ENCODE measurements at regions not wholly inside any gene's neighbourhood (a gene's known extent, or its start where the extent isn't known, plus 50 kb on each side); places are given as distances from the start of the nearest gene placed in this dataset.

- no peak overlapping the region for H3K4me3 ChIP-seq (ENCODE audit: insufficient read depth, low read depth, low read length)
- H3K27me3 ChIP-seq (ENCODE audit: control insufficient read depth, insufficient read depth, low read length): no peaks in the 10 kb centered on the region
- no peaks in the 10 kb centered on the region for H3K36me3 ChIP-seq (replicated peaks; ENCODE audit: control insufficient read depth, insufficient read depth, low read length)
- no peak for DNase-seq
Measured at GRCh38 chr16:82459580-82460256, 167.1 kb upstream of the CDH13 start.

GRCh38 chr16:82456683-82457082 lies 170.1 kb upstream of the CDH13 start:
- Histone ChIP-seq H3K36me3 (replicated peaks; ENCODE audit: control insufficient read depth, insufficient read depth, low read length) (no peaks in the 10 kb centered on the region), H3K4me3 (ENCODE audit: insufficient read depth, low read depth, low read length) (no peak overlapping the region), H3K27me3 (ENCODE audit: control insufficient read depth, insufficient read depth, low read length) (no peaks in the 10 kb centered on the region)
- DNase-seq: peak; percentile 75

GRCh38 chr16:82454566-82454965 lies 172.2 kb upstream of the CDH13 start:
- DNase-seq: no peak
- Histone ChIP-seq H3K36me3 (replicated peaks; ENCODE audit: control insufficient read depth, insufficient read depth, low read length) (no peaks in the 10 kb centered on the region), H3K27me3 (ENCODE audit: control insufficient read depth, insufficient read depth, low read length) (no peaks in the 10 kb centered on the region), H3K4me3 (ENCODE audit: insufficient read depth, low read depth, low read length) (no peak overlapping the region)

- no peak for DNase-seq
- Histone ChIP-seq H3K4me3 (ENCODE audit: insufficient read depth, low read depth, low read length) (no peak overlapping the region), H3K36me3 (replicated peaks; ENCODE audit: control insufficient read depth, insufficient read depth, low read length) (no peaks in the 10 kb centered on the region), H3K27me3 (ENCODE audit: control insufficient read depth, insufficient read depth, low read length) (no peaks in the 10 kb centered on the region)
Measured at GRCh38 chr16:82454152-82454551, 172.6 kb upstream of the CDH13 start.

- Histone ChIP-seq H3K4me3 (ENCODE audit: insufficient read depth, low read depth, low read length) (no peak overlapping the region), H3K27me3 (ENCODE audit: control insufficient read depth, insufficient read depth, low read length) (no peaks in the 10 kb centered on the region), H3K36me3 (replicated peaks; ENCODE audit: control insufficient read depth, insufficient read depth, low read length) (no peaks in the 10 kb centered on the region)
- no peak for DNase-seq
Measured at GRCh38 chr16:82452004-82452756, 174.6 kb upstream of the CDH13 start.

GRCh38 chr16:82451449-82451848 lies 175.3 kb upstream of the CDH13 start:
- no peak for DNase-seq
- Histone ChIP-seq H3K36me3 (replicated peaks; ENCODE audit: control insufficient read depth, insufficient read depth, low read length) (no peaks in the 10 kb centered on the region), H3K27me3 (ENCODE audit: control insufficient read depth, insufficient read depth, low read length) (no peaks in the 10 kb centered on the region), H3K4me3 (ENCODE audit: insufficient read depth, low read depth, low read length) (no peak overlapping the region)

GRCh38 chr16:82440336-82440735 lies 186.4 kb upstream of the CDH13 start:
- Histone ChIP-seq H3K27me3 (ENCODE audit: control insufficient read depth, insufficient read depth, low read length) (no peaks in the 10 kb centered on the region), H3K4me3 (ENCODE audit: insufficient read depth, low read depth, low read length) (no peak overlapping the region), H3K36me3 (replicated peaks; ENCODE audit: control insufficient read depth, insufficient read depth, low read length) (no peaks in the 10 kb centered on the region)
- DNase-seq: no peak

- Histone ChIP-seq H3K4me3 (ENCODE audit: insufficient read depth, low read depth, low read length) (no peak overlapping the region), H3K36me3 (replicated peaks; ENCODE audit: control insufficient read depth, insufficient read depth, low read length) (no peaks in the 10 kb centered on the region), H3K27me3 (ENCODE audit: control insufficient read depth, insufficient read depth, low read length) (no peaks in the 10 kb centered on the region)
- peak; percentile 65 for DNase-seq
Measured at GRCh38 chr16:82439678-82440293, 187.0 kb upstream of the CDH13 start.

- no peak overlapping the region for H3K4me3 ChIP-seq (ENCODE audit: insufficient read depth, low read depth, low read length)
- DNase-seq: no peak
- H3K36me3 ChIP-seq (replicated peaks; ENCODE audit: control insufficient read depth, insufficient read depth, low read length): no peaks in the 10 kb centered on the region
- H3K27me3 ChIP-seq (ENCODE audit: control insufficient read depth, insufficient read depth, low read length): no peaks in the 10 kb centered on the region
Measured at GRCh38 chr16:82433042-82433441, 193.7 kb upstream of the CDH13 start.

- no peaks in the 10 kb centered on the region for H3K36me3 ChIP-seq (replicated peaks; ENCODE audit: control insufficient read depth, insufficient read depth, low read length)
- no peak overlapping the region for H3K4me3 ChIP-seq (ENCODE audit: insufficient read depth, low read depth, low read length)
- no peaks in the 10 kb centered on the region for H3K27me3 ChIP-seq (ENCODE audit: control insufficient read depth, insufficient read depth, low read length)
- DNase-seq: no peak
Measured at GRCh38 chr16:82432261-82432660, 194.5 kb upstream of the CDH13 start.

GRCh38 chr16:82425661-82426060 lies 201.1 kb upstream of the CDH13 start:
- no peak for DNase-seq
- Histone ChIP-seq H3K4me3 (ENCODE audit: insufficient read depth, low read depth, low read length) (no peak overlapping the region), H3K36me3 (replicated peaks; ENCODE audit: control insufficient read depth, insufficient read depth, low read length) (no peaks in the 10 kb centered on the region), H3K27me3 (ENCODE audit: control insufficient read depth, insufficient read depth, low read length) (no peaks in the 10 kb centered on the region)

GRCh38 chr16:82421851-82422250 lies 204.9 kb upstream of the CDH13 start:
- H3K36me3 ChIP-seq (replicated peaks; ENCODE audit: control insufficient read depth, insufficient read depth, low read length): no peaks in the 10 kb centered on the region
- no peak for DNase-seq
- H3K4me3 ChIP-seq (ENCODE audit: insufficient read depth, low read depth, low read length): no peak overlapping the region
- H3K27me3 ChIP-seq (ENCODE audit: control insufficient read depth, insufficient read depth, low read length): no peaks in the 10 kb centered on the region

- H3K36me3 ChIP-seq (replicated peaks; ENCODE audit: control insufficient read depth, insufficient read depth, low read length): no peaks in the 10 kb centered on the region
- no peak for DNase-seq
- no peak overlapping the region for H3K4me3 ChIP-seq (ENCODE audit: insufficient read depth, low read depth, low read length)
- H3K27me3 ChIP-seq (ENCODE audit: control insufficient read depth, insufficient read depth, low read length): no peaks in the 10 kb centered on the region
Measured at GRCh38 chr16:82419332-82419731, 207.4 kb upstream of the CDH13 start.

- Histone ChIP-seq H3K4me3 (ENCODE audit: insufficient read depth, low read depth, low read length) (no peak overlapping the region), H3K27me3 (ENCODE audit: control insufficient read depth, insufficient read depth, low read length) (no peaks in the 10 kb centered on the region), H3K36me3 (replicated peaks; ENCODE audit: control insufficient read depth, insufficient read depth, low read length) (no peaks in the 10 kb centered on the region)
- no peak for DNase-seq
Measured at GRCh38 chr16:82414476-82414875, 212.3 kb upstream of the CDH13 start.

GRCh38 chr16:82412770-82413169 lies 214.0 kb upstream of the CDH13 start:
- no peaks in the 10 kb centered on the region for H3K36me3 ChIP-seq (replicated peaks; ENCODE audit: control insufficient read depth, insufficient read depth, low read length)
- no peak for DNase-seq
- H3K4me3 ChIP-seq (ENCODE audit: insufficient read depth, low read depth, low read length): no peak overlapping the region
- H3K27me3 ChIP-seq (ENCODE audit: control insufficient read depth, insufficient read depth, low read length): no peaks in the 10 kb centered on the region
